GM21360 (cell line): ENCODE measurements at regions not wholly inside any gene's neighbourhood (a gene's known extent, or its start where the extent isn't known, plus 50 kb on each side); places are given as distances from the start of the nearest gene placed in this dataset.
"Not testable (repeated sequence)": the region's sequence is repeated elsewhere in the genome, so short reads cannot be mapped to it uniquely, and the experiment has no call there.

Experiments
- ATAC-seq: cut with Tn5 transposase; IDR thresholded peaks from one replicate; pipeline ENCODE4 v1.9.1; 2021; ENCODE audit warnings: mild to moderate bottlenecking, moderate library complexity; ENCODE audit not compliant: unreplicated experiment

DNA sequence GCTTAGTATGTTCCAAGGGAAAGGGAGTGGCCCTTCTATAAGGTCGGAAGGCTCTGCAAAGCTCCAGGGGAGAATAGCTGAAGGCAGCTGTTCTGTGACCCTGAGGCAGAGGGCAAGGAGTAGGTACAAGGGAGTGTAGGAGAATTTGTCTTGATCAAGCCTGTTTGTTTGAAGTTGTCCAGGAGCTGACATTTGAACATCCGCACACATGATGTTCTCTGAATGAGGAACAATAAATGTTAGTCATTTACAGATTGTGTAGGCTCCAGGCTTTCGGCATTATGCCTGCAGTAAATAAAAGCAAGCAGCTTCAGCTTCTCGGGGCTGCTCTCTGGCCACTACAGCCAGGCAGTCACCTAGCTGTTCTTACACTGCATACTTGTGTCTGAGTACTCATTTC, 52.7 kb downstream of the CTAGE6 start:
- not testable (repeated sequence) for ATAC-seq

DNA sequence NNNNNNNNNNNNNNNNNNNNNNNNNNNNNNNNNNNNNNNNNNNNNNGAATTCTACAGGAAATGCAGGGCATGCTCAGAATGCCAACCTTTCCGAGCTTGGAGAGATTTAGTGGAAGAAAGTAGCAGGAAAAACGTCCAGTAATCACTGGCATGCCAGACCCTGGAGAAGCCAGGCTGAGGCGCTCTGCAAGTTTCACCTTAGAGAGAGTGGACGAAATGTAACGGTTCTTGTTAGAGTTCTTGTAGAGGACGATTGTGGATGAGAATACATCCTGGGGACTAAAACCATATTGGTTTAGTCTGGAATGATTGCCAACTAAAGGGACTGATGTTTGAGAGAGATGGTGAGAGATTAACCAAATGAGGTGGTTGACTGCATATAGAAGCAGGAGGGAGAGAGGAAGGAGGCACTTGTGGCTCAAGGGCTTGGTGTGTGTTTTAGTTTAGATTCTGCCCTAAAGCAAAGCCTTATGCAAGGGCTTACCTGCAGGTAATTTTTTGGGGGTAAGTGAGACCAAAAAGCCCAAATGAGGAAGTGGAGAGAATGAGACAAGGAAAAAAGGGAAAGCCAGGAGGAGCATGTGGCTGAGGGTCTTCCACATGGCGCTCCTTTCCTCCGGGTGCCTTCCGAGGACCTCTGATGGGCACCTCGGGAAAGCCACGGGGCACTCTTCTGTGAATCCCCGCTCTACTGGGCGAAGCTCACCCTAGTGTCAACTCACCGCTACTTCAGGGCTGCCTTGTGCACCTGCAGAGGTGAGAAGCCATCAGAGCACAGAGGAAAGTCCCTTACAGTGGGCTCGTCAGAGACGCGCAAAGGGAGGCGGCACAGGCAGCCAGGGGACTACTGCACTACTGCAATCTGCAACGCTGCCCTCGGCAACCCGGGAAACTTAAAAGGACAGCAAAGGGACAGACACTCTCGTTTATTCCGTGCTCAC, 56.5 kb downstream of the CTAGE6 start:
- peak; percentile 100 for ATAC-seq
